ENCODE measurements at regions not wholly inside any gene's neighbourhood (a gene's known extent, or its start where the extent isn't known, plus 50 kb on each side); places are given as distances from the start of the nearest gene placed in this dataset.

GRCh38 chr12:4133636-4134447 is 139.7 kb upstream of the CCND2 start:
- Histone ChIP-seq H3K27ac (no peak overlapping the region), H3K4me1 (no peaks in the 10 kb centered on the region), H3K9me3 (no peaks in the 10 kb centered on the region), H3K4me3 (no peak overlapping the region), H3K36me3 (no peaks in the 10 kb centered on the region), H3K27me3 (no peaks in the 10 kb centered on the region)
- no peak for DNase-seq
- TF ChIP-seq POLR2A (IDR thresholded peaks at IDR 0.05) (no peak), CTCF (IDR thresholded peaks at IDR 0.05) (no peak)
- intact Hi-C loops (cut with DNase I; ENCODE audit: low total_unique reads), result no loop called here

GRCh38 chr12:4133029-4133428 is 140.5 kb upstream of the CCND2 start:
- intact Hi-C loops (cut with DNase I; ENCODE audit: low total_unique reads), result no loop called here
- TF ChIP-seq CTCF (IDR thresholded peaks at IDR 0.05), result no peak
- no peak for TF ChIP-seq POLR2A (IDR thresholded peaks at IDR 0.05)
- H3K36me3 ChIP-seq, result no peaks in the 10 kb centered on the region
- H3K9me3 ChIP-seq, result no peaks in the 10 kb centered on the region
- H3K4me1 ChIP-seq, result no peaks in the 10 kb centered on the region
- DNase-seq, result no peak
- no peak overlapping the region for H3K4me3 ChIP-seq
- H3K27me3 ChIP-seq, result no peaks in the 10 kb centered on the region
- no peak overlapping the region for H3K27ac ChIP-seq

GRCh38 chr12:4121506-4122020 is 152.0 kb upstream of the CCND2 start:
- H3K4me3 ChIP-seq, result no peak overlapping the region
- H3K36me3 ChIP-seq, result no peaks in the 10 kb centered on the region
- no peaks in the 10 kb centered on the region for H3K4me1 ChIP-seq
- H3K9me3 ChIP-seq, result no peaks in the 10 kb centered on the region
- H3K27me3 ChIP-seq, result no peaks in the 10 kb centered on the region
- DNase-seq, result no peak
- no peak overlapping the region for H3K27ac ChIP-seq
- intact Hi-C loops (cut with DNase I; ENCODE audit: low total_unique reads), result no loop called here
- no peak for TF ChIP-seq POLR2A (IDR thresholded peaks at IDR 0.05)

- TF ChIP-seq POLR2A (IDR thresholded peaks at IDR 0.05) (no peak), CTCF (IDR thresholded peaks at IDR 0.05) (no peak)
- no peak overlapping the region for H3K27ac ChIP-seq
- H3K27me3 ChIP-seq, result no peaks in the 10 kb centered on the region
- H3K4me1 ChIP-seq, result no peaks in the 10 kb centered on the region
- no peaks in the 10 kb centered on the region for H3K36me3 ChIP-seq
- H3K9me3 ChIP-seq, result no peaks in the 10 kb centered on the region
- DNase-seq, result no peak
- H3K4me3 ChIP-seq, result no peak overlapping the region
- intact Hi-C loops (cut with DNase I; ENCODE audit: low total_unique reads), result no loop called here
Observed at GRCh38 chr12:4120316-4120917, 153.1 kb upstream of the CCND2 start.

GRCh38 chr12:4119157-4119761 is 154.3 kb upstream of the CCND2 start:
- Histone ChIP-seq H3K27ac (no peak overlapping the region), H3K4me3 (no peak overlapping the region), H3K36me3 (no peaks in the 10 kb centered on the region), H3K27me3 (no peaks in the 10 kb centered on the region), H3K9me3 (no peaks in the 10 kb centered on the region), H3K4me1 (no peaks in the 10 kb centered on the region)
- no peak for TF ChIP-seq POLR2A (IDR thresholded peaks at IDR 0.05)
- no peak for TF ChIP-seq CTCF (IDR thresholded peaks at IDR 0.05)
- intact Hi-C loops (cut with DNase I; ENCODE audit: low total_unique reads), result no loop called here
- DNase-seq, result no peak

Data from uterus (tissue), 3 donors.